Stomach (tissue), 8 donors: ENCODE measurements at regions not wholly inside any gene's neighbourhood (a gene's known extent, or its start where the extent isn't known, plus 50 kb on each side); places are given as distances from the start of the nearest gene placed in this dataset.

Experiments used
- DNase-seq, 2 donors: peaks; one replicate each; pipeline versions ENCODE4 v3.0.0 to v3.0.0-alpha.2; 2013 to 2019
- H3K27ac ChIP-seq, 5 donors: fragments of 200-600 bp in 4 of 5; sonication (generic) in 4 of 5; one replicate each; pipeline ENCODE4 v1.5.1; 2013 to 2019; ENCODE audit warnings: mild to moderate bottlenecking in 1 of 5, moderate library complexity in 1 of 5
- H3K27me3 ChIP-seq, 3 donors: fragments of 200-600 bp; sonication (generic); one replicate each; pipeline ENCODE4 v1.5.1; 2017 to 2019; ENCODE audit warnings: mixed run types in 1 of 3
- H3K36me3 ChIP-seq, 4 donors: fragments of 200-600 bp; sonication (generic); 1 replicate in 3 of 4; 2 replicates in 1 of 4; pipeline ENCODE4 v1.5.1; 2016 to 2019
- H3K4me1 ChIP-seq, 4 donors: fragments of 200-600 bp; sonication (generic); one replicate each; pipeline ENCODE4 v1.5.1; 2016 to 2019
- H3K4me3 ChIP-seq, 4 donors: fragments of 200-600 bp; sonication (generic) in 3 of 4; one replicate each; pipeline ENCODE4 v1.5.1; 2016 to 2019; ENCODE audit warnings: mild to moderate bottlenecking in 1 of 4
- H3K9me3 ChIP-seq, 4 donors: fragments of 200-600 bp; sonication (generic); one replicate each; pipeline ENCODE4 v1.5.1; 2016 to 2019
- CTCF ChIP-seq, 7 experiments: fragments of 450-650 bp in 4 of 7; fragments of 200-600 bp in 3 of 7; sonication (generic) in 3 of 7; IDR thresholded peaks; one replicate each; pipeline ENCODE4 v1.5.1; 2016 to 2019; ENCODE audit warnings: antibody characterized with exemption in 7 of 7, control low read depth in 2 of 7, mild to moderate bottlenecking in 1 of 7
- EP300 ChIP-seq: sonication (generic); formaldehyde crosslinking; IDR thresholded peaks from one replicate; pipeline ENCODE4 v1.6.1; 2017; ENCODE audit warnings: antibody characterized with exemption
- POLR2A ChIP-seq, 4 donors: fragments of 450-650 bp; IDR thresholded peaks; one replicate each; pipeline ENCODE4 v1.6.1; 2016; ENCODE audit warnings: antibody characterized with exemption in 4 of 4, control low read depth in 2 of 4, mild to moderate bottlenecking in 1 of 4, moderate library complexity in 1 of 4
- POLR2AphosphoS5 ChIP-seq, 3 donors: sonication (generic); formaldehyde crosslinking; IDR thresholded peaks; one replicate each; pipeline ENCODE4 v1.6.1; 2016; ENCODE audit warnings: antibody characterized with exemption in 3 of 3
- WGBS, 5 donors: extraction: QIAGEN DNeasy Blood & Tissue Kit in 3 of 5; methylation state at CpG; one replicate each; pipeline versions ENCODE4 v1.1.5 to v1.1.7; 2013 to 2018; 5-methylcytosine and 5-hydroxymethylcytosine counted together
- intact Hi-C: fragments of 100-400 bp; cut with DNase I; formaldehyde crosslinking; loops from one replicate; pipeline ENCODE4 v1.15.1; 2023; ENCODE audit warnings: low total_unique reads
- donor health status: healthy with polysubstance abuse.
- donor health status: Bipolar disorder and iron deficiency.
- donor health status: healthy.

- H3K4me1 ChIP-seq = peaks cover 0 to 6% (median 0%) of the 10 kb centered on the region in 4 donors
- TF ChIP-seq POLR2AphosphoS5 (IDR thresholded peaks at IDR 0.05) = peak in 1 of 3 donors; percentile 53
- TF ChIP-seq CTCF (IDR thresholded peaks at IDR 0.05) = no peak
- TF ChIP-seq EP300 = no peak
- no peaks in the 10 kb centered on the region for H3K9me3 ChIP-seq
- intact Hi-C loops = no loop called here
- no peaks in the 10 kb centered on the region for H3K36me3 ChIP-seq
- peak; percentile 34 to 45 for DNase-seq
- no peak overlapping the region for H3K4me3 ChIP-seq
- 15 to 26% (median 21%) methylated on average over 2 of the region's 2 CpGs for WGBS, 5 donors
- H3K27ac ChIP-seq = peak overlapping the region in 3 of 5 donors; percentile 46 to 80 (median 67)
- no peaks in the 10 kb centered on the region for H3K27me3 ChIP-seq
Observed at GRCh38 chr3:104606812-104607211, 759.9 kb upstream of the ALCAM start.

GRCh38 chr3:104610730-104611652, 755.7 kb upstream of the ALCAM start:
- H3K36me3 ChIP-seq = no peaks in the 10 kb centered on the region
- H3K4me1 ChIP-seq = peaks cover 0 to 20% (median 17%) of the 10 kb centered on the region in 4 donors
- TF ChIP-seq CTCF (IDR thresholded peaks at IDR 0.05) (peak in 4 of 7 experiments; percentile 13 to 67 (median 40)), POLR2AphosphoS5 (IDR thresholded peaks at IDR 0.05) (peak; percentile 9 to 94 (median 91)), EP300 (no peak), POLR2A (IDR thresholded peaks at IDR 0.05) (no peak)
- DNase-seq = peak; percentile 33 to 49
- intact Hi-C loops = no loop called here
- no peak overlapping the region for H3K4me3 ChIP-seq
- 22 to 40% (median 33%) methylated on average over 4 of the region's 4 CpGs for WGBS, 5 donors
- H3K27me3 ChIP-seq = no peaks in the 10 kb centered on the region
- H3K9me3 ChIP-seq = no peaks in the 10 kb centered on the region
- peak overlapping the region in 4 of 5 donors; percentile 64 to 81 (median 66) for H3K27ac ChIP-seq

GRCh38 chr3:104612218-104612617, 754.5 kb upstream of the ALCAM start:
- Histone ChIP-seq H3K36me3 (no peaks in the 10 kb centered on the region), H3K4me3 (no peak overlapping the region), H3K4me1 (peaks cover 0 to 30% (median 18%) of the 10 kb centered on the region in 4 donors), H3K9me3 (no peaks in the 10 kb centered on the region), H3K27ac (peak overlapping the region in 4 of 5 donors; percentile 64 to 81 (median 68)), H3K27me3 (no peaks in the 10 kb centered on the region)
- intact Hi-C loops = no loop called here
- TF ChIP-seq CTCF (IDR thresholded peaks at IDR 0.05) = no peak
- TF ChIP-seq POLR2AphosphoS5 (IDR thresholded peaks at IDR 0.05) = no peak
- no peak for TF ChIP-seq POLR2A (IDR thresholded peaks at IDR 0.05)
- TF ChIP-seq EP300 = no peak
- DNase-seq = no peak

- intact Hi-C loops = no loop called here
Observed at GRCh38 chr3:104614564-104614963, 752.1 kb upstream of the ALCAM start.

More at GRCh38 chr3:104614564-104614963, 752.1 kb upstream of the ALCAM start:
- DNase-seq = peak in 1 of 2 donors; percentile 49
- Histone ChIP-seq H3K27me3 (no peaks in the 10 kb centered on the region), H3K9me3 (no peaks in the 10 kb centered on the region), H3K36me3 (no peaks in the 10 kb centered on the region), H3K4me1 (peaks cover 0 to 33% (median 16%) of the 10 kb centered on the region in 4 donors), H3K4me3 (no peak overlapping the region), H3K27ac (peak overlapping the region in 2 of 5 donors; percentile 19 to 81)
- WGBS, 5 donors = 41 to 58% (median 48%) methylated on average over 2 of the region's 2 CpGs
- no peak for TF ChIP-seq EP300
- TF ChIP-seq CTCF (IDR thresholded peaks at IDR 0.05) = no peak
- no peak for TF ChIP-seq POLR2AphosphoS5 (IDR thresholded peaks at IDR 0.05)
- no peak for TF ChIP-seq POLR2A (IDR thresholded peaks at IDR 0.05)
